Testis (tissue), 2 donors: ENCODE measurements at regions not wholly inside any gene's neighbourhood (a gene's known extent, or its start where the extent isn't known, plus 50 kb on each side); places are given as distances from the start of the nearest gene placed in this dataset.

Source experiments
- CTCF ChIP-seq, 3 experiments: fragments of 450-650 bp in 2 of 3; fragments of 200-600 bp in 1 of 3; sonication (generic) in 1 of 3; IDR thresholded peaks; one replicate each; pipeline ENCODE4 v1.5.1; 2016 to 2019; ENCODE audit warnings: antibody characterized with exemption in 3 of 3, mild to moderate bottlenecking in 2 of 3, moderate library complexity in 1 of 3
- POLR2A ChIP-seq: fragments of 450-650 bp; IDR thresholded peaks from one replicate; pipeline ENCODE4 v1.6.1; 2017; ENCODE audit warnings: antibody characterized with exemption, mild to moderate bottlenecking, moderate library complexity

DNA sequence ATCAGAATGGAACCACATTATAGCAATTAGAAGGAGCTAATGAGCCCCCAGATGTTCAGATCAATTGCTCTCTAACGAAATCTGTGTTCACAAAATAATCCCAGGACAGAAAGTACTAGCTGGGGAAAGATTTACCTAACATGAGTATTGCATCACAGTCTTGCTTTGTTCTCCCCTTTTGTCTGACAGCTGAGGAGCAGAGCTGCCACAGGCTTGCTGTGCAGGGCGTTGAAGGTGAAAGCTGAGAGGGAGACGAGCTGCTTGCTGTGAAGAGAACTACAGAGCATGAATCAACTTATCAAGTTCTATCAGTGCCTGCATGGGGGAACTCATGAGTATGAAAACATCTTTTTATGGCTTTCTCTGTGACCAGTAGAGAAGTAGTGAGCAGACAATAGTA lies 441.2 kb downstream of the CENPC start:
- TF ChIP-seq CTCF (IDR thresholded peaks at IDR 0.05) (no peak), POLR2A (no peak)
